ENCODE measurements at regions not wholly inside any gene's neighbourhood (a gene's known extent, or its start where the extent isn't known, plus 50 kb on each side); places are given as distances from the start of the nearest gene placed in this dataset.

DNA sequence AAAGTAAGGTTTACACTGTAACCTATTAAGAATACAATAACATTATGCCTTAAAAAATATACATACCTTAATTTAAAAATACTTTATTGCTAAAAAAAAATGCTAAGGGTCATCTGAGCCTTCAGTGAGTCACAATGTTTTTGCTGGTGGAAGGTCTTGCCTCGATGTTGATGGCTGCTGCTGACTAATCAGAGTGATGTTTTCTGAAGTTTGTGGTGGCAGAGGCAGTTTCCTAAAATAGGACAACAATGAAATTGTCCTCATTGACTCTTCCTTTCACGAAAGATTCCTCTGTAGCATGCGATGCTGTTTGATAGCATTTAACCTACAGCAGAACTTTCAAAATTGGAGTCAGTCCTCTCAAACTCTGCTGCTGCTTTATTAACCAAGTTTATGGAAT is 97.6 kb downstream of the FAT3 start:
- Histone ChIP-seq H3K9ac (ENCODE audit: low read depth, low read length) (no peak overlapping the region), H3K4me3 (ENCODE audit: low read depth, low read length) (no peak overlapping the region), H3K9me3 (ENCODE audit: control insufficient read depth, insufficient read depth, low read length) (peaks cover 3% of the 10 kb centered on the region; the same call in 1 of the 2 replicates), H3K36me3 (ENCODE audit: control insufficient read depth, insufficient read depth, low read length) (no peaks in the 10 kb centered on the region), H3K4me1 (ENCODE audit: control insufficient read depth, insufficient read depth, low read length) (peaks cover 31% of the 10 kb centered on the region), H3K27ac (ENCODE audit: low read depth, low read length) (no peak overlapping the region), H3K27me3 (ENCODE audit: control insufficient read depth, insufficient read depth, low read length) (no peaks in the 10 kb centered on the region)

DNA sequence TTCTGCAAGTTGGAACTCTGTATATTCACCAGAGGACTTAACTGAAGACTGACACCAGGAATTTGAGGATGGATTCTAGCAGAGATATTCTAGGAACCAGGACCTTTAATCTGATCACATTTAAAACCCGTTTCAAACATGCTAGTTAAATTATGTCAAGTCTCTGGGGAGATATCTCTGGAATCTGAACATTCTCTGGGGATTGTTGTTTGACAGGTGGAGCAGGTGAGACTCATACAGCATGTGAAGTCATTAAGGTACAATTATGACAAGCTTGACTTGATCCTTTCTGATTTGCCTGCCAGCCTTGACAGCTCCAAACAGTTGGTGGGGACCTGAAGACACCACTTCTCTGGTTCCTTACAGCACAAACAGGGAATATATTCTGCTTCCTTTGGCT is 100.3 kb downstream of the FAT3 start:
- Histone ChIP-seq H3K27me3 (ENCODE audit: control insufficient read depth, insufficient read depth, low read length) (no peaks in the 10 kb centered on the region), H3K4me3 (ENCODE audit: low read depth, low read length) (no peak overlapping the region), H3K27ac (ENCODE audit: low read depth, low read length) (no peak overlapping the region), H3K4me1 (ENCODE audit: control insufficient read depth, insufficient read depth, low read length) (peaks cover 30% of the 10 kb centered on the region), H3K36me3 (ENCODE audit: control insufficient read depth, insufficient read depth, low read length) (no peaks in the 10 kb centered on the region), H3K9me3 (ENCODE audit: control insufficient read depth, insufficient read depth, low read length) (peaks cover 3% of the 10 kb centered on the region; the same call in 1 of the 2 replicates), H3K9ac (ENCODE audit: low read depth, low read length) (no peak overlapping the region)

DNA sequence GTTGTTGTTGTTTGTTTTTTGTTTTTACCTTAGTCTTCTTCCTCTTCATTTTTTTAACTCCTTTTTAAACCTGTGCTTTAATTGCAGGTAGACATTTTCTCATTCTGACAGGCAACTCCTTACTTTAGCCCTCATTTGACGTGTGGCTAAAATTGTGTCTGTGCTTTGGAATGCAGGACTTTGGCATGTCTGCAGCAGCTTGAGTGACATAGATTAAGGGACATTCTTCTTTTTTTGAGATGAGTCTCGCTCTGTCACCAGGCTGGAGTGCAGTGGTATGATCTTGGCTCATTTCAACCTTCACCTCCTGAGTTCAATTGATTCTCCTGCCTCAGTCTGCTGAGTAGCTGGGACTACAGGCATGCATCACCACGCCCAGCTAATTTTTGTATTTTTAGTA is 100.8 kb downstream of the FAT3 start:
- H3K9ac ChIP-seq (ENCODE audit: low read depth, low read length), result no peak overlapping the region
- no peak overlapping the region for H3K4me3 ChIP-seq (ENCODE audit: low read depth, low read length)
- H3K27me3 ChIP-seq (ENCODE audit: control insufficient read depth, insufficient read depth, low read length), result no peaks in the 10 kb centered on the region
- H3K36me3 ChIP-seq (ENCODE audit: control insufficient read depth, insufficient read depth, low read length), result no peaks in the 10 kb centered on the region
- peaks cover 3% of the 10 kb centered on the region; the same call in 1 of the 2 replicates for H3K9me3 ChIP-seq (ENCODE audit: control insufficient read depth, insufficient read depth, low read length)
- H3K4me1 ChIP-seq (ENCODE audit: control insufficient read depth, insufficient read depth, low read length), result peaks cover 30% of the 10 kb centered on the region
- H3K27ac ChIP-seq (ENCODE audit: low read depth, low read length), result no peak overlapping the region

DNA sequence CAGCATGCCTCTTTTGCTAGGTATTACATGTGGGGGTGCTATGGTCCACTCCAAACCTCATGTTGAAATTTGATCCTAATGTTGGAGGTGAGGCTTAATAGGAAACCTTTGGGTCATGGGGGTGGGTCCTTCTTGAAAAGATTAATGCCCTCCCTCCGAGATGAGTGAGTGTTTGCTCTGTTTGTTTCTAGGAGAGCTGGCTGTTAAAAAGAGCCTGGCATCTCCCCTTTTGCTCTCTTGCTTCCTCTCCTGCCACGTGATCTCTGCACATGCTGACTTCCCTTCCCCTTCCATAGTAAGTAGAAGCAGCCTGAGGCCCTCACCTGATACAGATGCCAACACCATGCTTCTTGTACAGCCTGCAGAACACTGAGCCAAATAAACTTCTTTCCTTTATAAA is 104.5 kb downstream of the FAT3 start:
- Histone ChIP-seq H3K4me3 (ENCODE audit: low read depth, low read length) (no peak overlapping the region), H3K27me3 (ENCODE audit: control insufficient read depth, insufficient read depth, low read length) (no peaks in the 10 kb centered on the region), H3K9me3 (ENCODE audit: control insufficient read depth, insufficient read depth, low read length) (no peaks in the 10 kb centered on the region), H3K27ac (ENCODE audit: low read depth, low read length) (peak overlapping the region; percentile 22), H3K36me3 (ENCODE audit: control insufficient read depth, insufficient read depth, low read length) (no peaks in the 10 kb centered on the region), H3K9ac (ENCODE audit: low read depth, low read length) (no peak overlapping the region), H3K4me1 (ENCODE audit: control insufficient read depth, insufficient read depth, low read length) (peaks cover 64% of the 10 kb centered on the region)

DNA sequence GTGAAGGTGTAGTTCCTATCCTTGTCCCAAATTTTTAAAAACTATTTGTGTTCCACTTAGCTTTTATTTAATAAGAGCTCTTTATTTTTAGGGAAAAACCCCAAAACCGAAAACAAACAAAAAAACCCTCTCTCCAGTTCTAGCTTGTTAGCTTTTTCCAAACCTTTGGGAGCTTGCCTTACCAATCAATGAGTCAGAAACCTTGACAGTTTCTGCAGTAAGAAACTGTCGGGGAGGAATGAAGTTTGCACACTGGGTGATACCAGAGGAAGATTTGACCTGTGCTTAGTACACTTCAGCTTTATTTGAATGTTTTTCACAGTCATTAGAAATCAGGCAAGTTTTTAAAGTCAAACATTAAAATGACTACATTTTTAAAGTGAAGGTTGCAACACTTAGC is 105.0 kb downstream of the FAT3 start:
- H3K27me3 ChIP-seq (ENCODE audit: control insufficient read depth, insufficient read depth, low read length), result no peaks in the 10 kb centered on the region
- peaks cover 64% of the 10 kb centered on the region for H3K4me1 ChIP-seq (ENCODE audit: control insufficient read depth, insufficient read depth, low read length)
- peak overlapping the region; percentile 73 for H3K27ac ChIP-seq (ENCODE audit: low read depth, low read length)
- H3K36me3 ChIP-seq (ENCODE audit: control insufficient read depth, insufficient read depth, low read length), result no peaks in the 10 kb centered on the region
- no peak overlapping the region for H3K4me3 ChIP-seq (ENCODE audit: low read depth, low read length)
- no peaks in the 10 kb centered on the region for H3K9me3 ChIP-seq (ENCODE audit: control insufficient read depth, insufficient read depth, low read length)
- H3K9ac ChIP-seq (ENCODE audit: low read depth, low read length), result no peak overlapping the region

DNA sequence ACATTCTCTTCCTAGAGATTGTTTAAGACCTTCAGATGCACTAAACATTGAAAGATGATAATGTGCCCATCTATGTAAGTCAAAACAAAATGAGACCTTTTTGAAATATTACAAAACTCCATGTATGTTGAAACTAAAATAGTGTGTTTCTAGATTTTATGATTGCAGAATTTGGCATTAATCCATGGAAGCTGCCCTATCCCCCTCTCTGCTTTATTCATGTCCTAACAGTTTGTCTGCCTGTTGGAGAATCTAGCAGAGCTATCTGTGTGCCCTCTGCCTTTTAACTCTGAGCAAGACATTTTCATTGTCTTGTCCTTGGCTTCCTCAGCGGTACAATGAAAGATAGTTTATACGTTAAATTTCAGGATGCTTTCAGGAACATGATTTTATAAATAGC is 105.5 kb downstream of the FAT3 start:
- H3K9ac ChIP-seq (ENCODE audit: low read depth, low read length), result 0 out of 2 replicates have a peak overlapping the region, but pooled peaks have one; percentile 8
- no peaks in the 10 kb centered on the region for H3K36me3 ChIP-seq (ENCODE audit: control insufficient read depth, insufficient read depth, low read length)
- H3K9me3 ChIP-seq (ENCODE audit: control insufficient read depth, insufficient read depth, low read length), result no peaks in the 10 kb centered on the region
- H3K4me3 ChIP-seq (ENCODE audit: low read depth, low read length), result no peak overlapping the region
- H3K27ac ChIP-seq (ENCODE audit: low read depth, low read length), result peak overlapping the region; percentile 73
- H3K27me3 ChIP-seq (ENCODE audit: control insufficient read depth, insufficient read depth, low read length), result no peaks in the 10 kb centered on the region
- peaks cover 64% of the 10 kb centered on the region for H3K4me1 ChIP-seq (ENCODE audit: control insufficient read depth, insufficient read depth, low read length)

DNA sequence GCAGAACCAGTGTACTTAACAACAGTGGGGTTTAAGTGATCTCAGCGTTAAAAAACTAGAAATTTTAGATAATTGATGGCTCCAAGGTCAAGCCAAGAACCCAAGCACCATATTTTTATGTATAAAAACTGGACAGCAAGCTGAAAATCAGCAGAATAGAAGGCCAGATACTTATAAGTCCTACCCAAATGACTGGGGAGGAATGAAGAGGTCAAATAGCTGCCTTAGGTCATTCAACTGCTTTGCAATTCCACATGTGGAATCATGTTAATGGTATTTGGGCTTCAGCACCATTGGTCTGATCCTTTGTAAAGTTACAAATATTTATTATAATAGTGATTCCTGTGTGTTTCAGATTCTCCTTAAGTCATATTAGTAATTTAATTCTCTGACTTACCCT is 108.4 kb downstream of the FAT3 start:
- Histone ChIP-seq H3K4me1 (ENCODE audit: control insufficient read depth, insufficient read depth, low read length) (peaks cover 58% of the 10 kb centered on the region), H3K4me3 (ENCODE audit: low read depth, low read length) (no peak overlapping the region), H3K36me3 (ENCODE audit: control insufficient read depth, insufficient read depth, low read length) (no peaks in the 10 kb centered on the region; the same call in 1 of the 2 replicates), H3K27me3 (ENCODE audit: control insufficient read depth, insufficient read depth, low read length) (no peaks in the 10 kb centered on the region), H3K9ac (ENCODE audit: low read depth, low read length) (no peak overlapping the region), H3K9me3 (ENCODE audit: control insufficient read depth, insufficient read depth, low read length) (no peaks in the 10 kb centered on the region), H3K27ac (ENCODE audit: low read depth, low read length) (no peak overlapping the region)

DNA sequence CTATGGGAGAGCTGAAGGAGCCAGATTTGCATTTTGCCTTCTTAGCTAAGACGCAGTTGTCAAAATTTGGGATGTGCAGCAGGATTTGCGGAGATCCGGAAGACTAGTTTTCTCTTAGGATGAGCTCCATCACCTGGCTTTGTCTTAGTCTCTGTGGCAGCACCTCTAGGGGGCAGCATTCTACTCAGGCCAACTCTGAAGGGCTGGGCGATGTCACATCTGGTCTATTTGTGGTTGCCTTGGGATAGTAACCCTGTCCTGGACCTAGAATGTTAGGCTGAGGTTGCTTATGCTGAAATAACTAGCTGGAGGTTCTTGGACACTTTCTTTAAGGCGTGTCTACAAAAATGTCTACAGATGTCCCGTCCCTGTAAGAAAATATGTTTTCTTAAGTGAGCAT is 116.2 kb downstream of the FAT3 start:
- H3K4me1 ChIP-seq (ENCODE audit: control insufficient read depth, insufficient read depth, low read length), result peaks cover 9% of the 10 kb centered on the region

DNA sequence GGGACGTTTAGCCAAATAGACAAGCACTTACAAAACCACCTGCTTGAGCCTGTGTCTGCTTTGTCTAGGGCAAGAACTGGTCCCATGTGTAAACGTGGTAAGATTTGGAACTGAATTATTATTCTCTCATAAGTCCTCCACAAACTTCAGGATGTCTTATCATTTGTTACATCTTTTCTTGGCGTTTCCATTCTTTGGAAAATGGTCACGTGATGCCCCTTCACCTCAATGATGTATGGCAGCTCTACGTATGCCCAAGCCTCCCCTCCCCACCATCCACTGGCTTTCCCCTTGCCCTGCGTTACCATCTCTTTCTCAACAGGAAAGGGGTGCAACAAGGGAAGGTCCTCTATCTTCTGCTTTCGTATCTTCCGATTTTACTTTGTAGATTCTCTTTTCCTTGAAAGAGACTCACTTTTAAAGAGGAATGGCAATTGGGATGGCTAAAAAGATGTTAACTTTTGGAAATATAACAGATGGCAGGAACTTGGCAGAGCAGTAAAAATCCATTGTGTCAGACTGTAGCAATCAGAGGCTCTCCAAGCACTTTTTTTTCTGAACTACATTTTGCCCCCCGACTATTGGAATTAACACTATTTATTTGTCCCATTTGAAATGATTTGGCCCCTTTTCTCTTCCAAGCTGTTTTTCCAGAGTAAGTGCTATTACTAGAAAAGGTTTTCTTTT is 117.6 kb downstream of the FAT3 start:
- no peaks in the 10 kb centered on the region for H3K27me3 ChIP-seq (ENCODE audit: control insufficient read depth, insufficient read depth, low read length)
- no peak overlapping the region for H3K9ac ChIP-seq (ENCODE audit: low read depth, low read length)
- no peaks in the 10 kb centered on the region for H3K36me3 ChIP-seq (ENCODE audit: control insufficient read depth, insufficient read depth, low read length)
- H3K27ac ChIP-seq (ENCODE audit: low read depth, low read length), result no peak overlapping the region
- H3K9me3 ChIP-seq (ENCODE audit: control insufficient read depth, insufficient read depth, low read length), result no peaks in the 10 kb centered on the region
- peaks cover 15% of the 10 kb centered on the region for H3K4me1 ChIP-seq (ENCODE audit: control insufficient read depth, insufficient read depth, low read length)
- no peak overlapping the region for H3K4me3 ChIP-seq (ENCODE audit: low read depth, low read length)

More for the DNA sequence above, 116.2 kb downstream of the FAT3 start:
- Histone ChIP-seq H3K36me3 (ENCODE audit: control insufficient read depth, insufficient read depth, low read length) (no peaks in the 10 kb centered on the region; the same call in 1 of the 2 replicates), H3K9ac (ENCODE audit: low read depth, low read length) (no peak overlapping the region), H3K4me3 (ENCODE audit: low read depth, low read length) (no peak overlapping the region), H3K9me3 (ENCODE audit: control insufficient read depth, insufficient read depth, low read length) (no peaks in the 10 kb centered on the region), H3K27ac (ENCODE audit: low read depth, low read length) (no peak overlapping the region), H3K27me3 (ENCODE audit: control insufficient read depth, insufficient read depth, low read length) (no peaks in the 10 kb centered on the region)

DNA sequence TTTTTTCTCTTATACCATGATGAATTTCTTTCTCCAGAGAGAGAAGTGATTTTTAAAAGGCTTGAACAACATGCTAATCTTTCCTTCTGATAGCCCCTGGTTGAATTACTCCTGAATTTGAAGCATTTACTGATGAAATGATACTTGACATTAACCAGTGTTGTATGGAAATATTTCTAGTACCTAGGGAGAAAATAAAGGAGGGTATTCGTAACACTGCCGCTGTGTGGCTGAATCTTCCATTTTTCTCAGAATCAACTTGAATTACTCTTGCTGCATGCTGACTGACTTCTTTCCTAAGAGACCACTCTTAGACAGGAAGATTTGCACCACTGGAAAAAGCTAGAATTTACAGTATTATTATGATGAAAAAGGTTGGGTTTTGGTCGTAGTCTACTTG is 118.3 kb downstream of the FAT3 start:
- no peak overlapping the region for H3K4me3 ChIP-seq (ENCODE audit: low read depth, low read length)
- H3K9me3 ChIP-seq (ENCODE audit: control insufficient read depth, insufficient read depth, low read length), result no peaks in the 10 kb centered on the region
- no peaks in the 10 kb centered on the region for H3K36me3 ChIP-seq (ENCODE audit: control insufficient read depth, insufficient read depth, low read length)
- H3K27ac ChIP-seq (ENCODE audit: low read depth, low read length), result no peak overlapping the region
- H3K4me1 ChIP-seq (ENCODE audit: control insufficient read depth, insufficient read depth, low read length), result peaks cover 22% of the 10 kb centered on the region
- no peaks in the 10 kb centered on the region for H3K27me3 ChIP-seq (ENCODE audit: control insufficient read depth, insufficient read depth, low read length)
- no peak overlapping the region for H3K9ac ChIP-seq (ENCODE audit: low read depth, low read length)

DNA sequence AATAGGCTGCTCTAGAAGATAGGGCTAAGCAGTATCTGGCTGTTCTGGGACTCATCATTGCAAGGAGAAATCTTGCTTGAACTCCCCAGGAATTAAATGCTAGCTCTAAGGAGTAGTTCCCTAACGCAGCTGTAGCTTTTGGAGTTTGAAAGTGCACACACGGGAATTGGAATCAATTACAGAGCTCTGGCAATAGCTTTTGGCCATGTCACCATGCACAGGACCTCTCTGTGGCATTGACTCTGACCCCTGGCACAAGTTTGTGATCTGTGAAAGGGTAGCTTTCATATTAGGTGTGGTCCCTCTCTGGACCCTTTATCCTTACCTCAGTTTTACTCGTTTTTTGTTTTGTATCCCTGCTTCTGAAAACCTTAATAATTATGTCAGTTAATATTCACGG is 121.6 kb downstream of the FAT3 start:
- Histone ChIP-seq H3K27me3 (ENCODE audit: control insufficient read depth, insufficient read depth, low read length) (no peaks in the 10 kb centered on the region), H3K4me3 (ENCODE audit: low read depth, low read length) (no peak overlapping the region), H3K4me1 (ENCODE audit: control insufficient read depth, insufficient read depth, low read length) (peaks cover 39% of the 10 kb centered on the region), H3K9ac (ENCODE audit: low read depth, low read length) (no peak overlapping the region), H3K36me3 (ENCODE audit: control insufficient read depth, insufficient read depth, low read length) (no peaks in the 10 kb centered on the region), H3K9me3 (ENCODE audit: control insufficient read depth, insufficient read depth, low read length) (no peaks in the 10 kb centered on the region), H3K27ac (ENCODE audit: low read depth, low read length) (no peak overlapping the region)
